ENCODE measurements at regions not wholly inside any gene's neighbourhood (a gene's known extent, or its start where the extent isn't known, plus 50 kb on each side); places are given as distances from the start of the nearest gene placed in this dataset.

DNA sequence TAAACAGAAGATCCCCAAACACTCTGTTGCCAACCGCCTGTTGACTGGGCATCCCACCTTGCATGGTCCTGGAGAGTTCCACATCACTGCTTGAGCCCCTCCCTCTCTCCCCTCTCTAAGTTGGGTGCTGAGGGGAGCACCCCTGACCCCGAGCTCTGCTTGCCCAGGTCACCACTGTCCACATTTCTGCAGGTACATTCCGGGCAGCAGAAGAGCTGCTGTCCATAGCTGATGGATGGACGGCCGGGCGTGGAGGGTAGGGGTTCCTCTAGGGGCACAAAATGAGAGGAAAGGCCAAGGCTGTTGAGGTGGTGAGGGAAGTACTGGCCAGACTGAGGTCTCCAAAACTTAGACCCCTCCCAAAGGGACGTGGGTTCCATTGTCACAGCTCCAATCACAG, 227.4 kb upstream of the PPP2R2D start:
- DNase-seq (ENCODE audit: low spot score) = no peak

- DNase-seq (ENCODE audit: low spot score) = no peak
Measured at GRCh38 chr10:131674130-131674529, 226.7 kb upstream of the PPP2R2D start.

- no peak for DNase-seq (ENCODE audit: low spot score)
Measured at GRCh38 chr10:131675104-131675503, 225.7 kb upstream of the PPP2R2D start.

- DNase-seq (ENCODE audit: low spot score) = no peak
Measured at GRCh38 chr10:131676046-131676799, 224.6 kb upstream of the PPP2R2D start.

- no peak for DNase-seq (ENCODE audit: low spot score)
Measured at GRCh38 chr10:131676800-131677421, 223.9 kb upstream of the PPP2R2D start.

DNA sequence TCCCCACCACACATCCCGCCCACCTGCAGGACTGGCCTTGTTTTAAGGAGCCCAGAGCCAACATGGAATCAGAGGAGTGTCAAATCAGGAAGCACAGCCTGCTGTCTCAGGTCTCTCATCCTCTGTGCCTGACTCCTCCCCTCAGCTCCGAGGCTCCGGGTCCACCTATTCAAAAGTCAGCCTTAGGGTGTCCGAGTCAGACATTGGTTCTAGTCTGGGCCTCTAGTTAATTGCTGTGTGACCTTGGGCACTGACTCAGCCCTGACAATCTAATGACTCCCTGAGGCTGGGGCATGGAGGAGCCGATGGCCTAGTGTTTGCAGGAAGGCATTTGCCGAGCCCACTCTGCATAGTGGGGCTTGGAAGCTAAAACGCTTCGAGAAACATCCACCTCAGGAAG, 223.1 kb upstream of the PPP2R2D start:
- DNase-seq (ENCODE audit: low spot score) = no peak

DNA sequence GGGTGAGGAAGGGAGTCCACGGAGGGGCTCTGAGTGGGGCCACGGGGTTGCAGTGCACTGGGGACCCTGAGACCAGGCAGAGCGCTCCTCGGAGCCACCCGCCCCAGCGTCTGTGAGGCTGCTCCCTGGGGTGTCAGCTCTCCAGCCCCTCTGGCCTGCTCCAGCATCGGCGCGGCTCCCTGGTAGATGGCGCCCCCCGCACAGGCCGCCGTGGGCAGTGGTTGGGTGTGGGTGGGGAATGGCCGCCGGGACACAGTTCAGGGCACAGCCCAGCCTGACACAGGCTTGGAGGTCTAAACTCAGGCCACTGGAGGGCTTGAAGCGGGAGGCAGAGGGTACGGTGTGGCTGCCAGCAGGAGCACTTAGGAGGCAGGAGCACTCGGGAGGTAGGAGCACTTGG, 222.6 kb upstream of the PPP2R2D start:
- no peak for DNase-seq (ENCODE audit: low spot score)

GRCh38 chr10:131678613-131679012, 222.2 kb upstream of the PPP2R2D start:
- no peak for DNase-seq (ENCODE audit: low spot score)

DNA sequence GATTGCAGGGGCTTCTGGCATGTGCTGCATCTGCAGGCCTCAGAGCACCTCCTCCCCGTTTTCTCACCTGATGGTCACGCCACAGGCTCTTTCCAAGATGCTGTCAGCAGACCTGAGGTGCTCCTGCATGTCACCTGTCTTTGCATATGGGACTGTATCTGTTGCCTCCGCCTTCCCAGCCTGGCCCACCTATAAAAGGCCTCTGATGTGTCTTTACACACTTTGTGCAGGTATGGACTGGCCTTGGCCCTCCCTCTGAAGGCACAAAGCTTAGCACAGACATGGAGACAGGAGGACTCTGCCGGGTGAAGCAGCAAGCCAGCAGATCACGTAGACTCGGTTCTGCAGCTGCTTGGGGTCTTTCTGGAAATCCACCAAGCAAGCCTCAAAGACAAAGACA, 220.9 kb upstream of the PPP2R2D start:
- DNase-seq (ENCODE audit: low spot score) = no peak

DNA sequence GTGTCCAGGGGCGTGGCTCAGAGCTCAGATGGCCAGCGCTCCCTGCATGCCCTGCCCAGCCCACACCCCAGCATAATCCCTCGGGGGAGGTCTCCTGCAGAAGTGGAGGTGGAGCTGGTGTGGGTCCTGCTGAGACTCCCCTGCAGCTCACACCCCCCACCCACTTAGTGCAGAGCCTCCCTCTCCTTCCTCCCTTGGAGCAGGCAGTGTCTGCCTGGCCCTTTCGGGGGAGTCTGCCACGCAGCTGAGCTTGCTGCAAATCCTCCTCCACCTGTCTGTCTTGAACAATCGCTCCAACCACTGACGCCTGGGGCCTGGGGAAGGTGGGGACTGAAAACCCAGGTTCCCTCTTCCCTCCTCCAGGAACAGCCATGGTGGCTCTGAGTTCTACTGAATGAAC, 219.7 kb upstream of the PPP2R2D start:
- no peak for DNase-seq (ENCODE audit: low spot score)

GRCh38 chr10:131681656-131682055, 219.2 kb upstream of the PPP2R2D start:
- DNase-seq (ENCODE audit: low spot score) = no peak

- DNase-seq (ENCODE audit: low spot score) = no peak
Measured at GRCh38 chr10:131682271-131682962, 218.4 kb upstream of the PPP2R2D start.

DNA sequence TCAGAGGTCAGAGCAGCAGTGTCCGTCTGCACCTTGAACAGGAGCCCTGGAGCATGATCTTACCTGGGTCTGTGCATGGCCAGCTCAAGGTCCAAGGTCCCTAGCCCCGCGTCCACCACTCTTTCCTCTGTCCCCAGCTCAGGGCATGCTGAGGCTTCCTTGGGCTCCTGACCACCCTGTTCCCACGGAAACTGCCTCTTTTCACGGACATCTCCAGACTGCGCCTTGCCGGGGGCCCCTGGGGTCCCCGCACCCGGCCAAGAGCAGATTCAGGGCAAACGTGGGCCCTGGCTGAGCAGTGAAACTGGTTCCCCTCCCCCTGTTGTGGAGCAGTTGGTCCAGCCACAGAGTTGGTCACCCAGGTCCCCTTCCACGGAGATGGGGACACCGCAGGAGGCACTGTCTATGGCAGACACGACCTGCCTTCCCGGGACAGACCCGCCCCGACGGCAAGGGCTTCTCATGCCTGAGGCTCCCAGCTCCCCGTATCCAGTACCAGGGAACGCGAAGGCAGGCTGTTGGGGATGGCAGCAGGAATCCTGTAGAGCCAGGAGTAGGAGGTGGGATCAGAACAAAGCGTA, 217.4 kb upstream of the PPP2R2D start:
- DNase-seq (ENCODE audit: low spot score) = no peak

DNA sequence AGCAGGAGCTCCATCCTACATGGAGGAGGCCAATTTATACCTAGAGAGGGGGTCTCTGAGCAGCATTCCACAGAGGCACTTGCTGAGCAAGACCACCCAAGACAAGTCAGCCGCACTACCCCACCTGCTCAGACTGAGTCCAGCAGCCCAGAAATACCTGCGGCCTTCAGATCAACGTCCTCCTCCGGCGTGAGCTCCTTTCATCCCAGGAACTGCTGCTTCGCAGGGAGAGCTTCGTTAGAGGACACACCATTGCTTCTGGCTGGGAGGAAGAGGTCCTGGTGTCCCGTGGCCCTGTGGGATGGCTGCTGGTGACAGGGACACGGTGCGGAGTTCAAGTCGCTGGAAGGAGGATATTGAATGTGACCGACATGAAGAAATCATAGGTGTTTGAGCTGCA, 216.9 kb upstream of the PPP2R2D start:
- DNase-seq (ENCODE audit: low spot score) = no peak

DNA sequence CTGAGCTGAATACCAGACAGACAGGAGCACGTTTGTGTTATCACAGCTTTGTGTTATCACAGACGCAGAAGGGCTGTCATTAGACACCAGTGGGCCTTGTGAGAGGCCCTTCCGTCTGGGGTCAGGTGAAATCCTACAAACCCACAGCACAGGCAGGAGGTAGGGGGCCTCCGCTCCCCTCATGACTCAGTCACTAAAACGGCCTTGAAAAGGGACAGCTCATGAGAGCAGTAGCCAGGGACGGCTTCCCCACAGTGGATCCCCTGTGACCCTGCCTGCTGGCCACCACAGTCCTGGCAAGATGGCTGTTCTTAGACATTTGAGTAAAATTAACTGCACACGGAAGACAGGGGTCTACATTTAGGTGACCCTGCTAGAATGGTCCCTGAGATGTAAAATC, 215.8 kb upstream of the PPP2R2D start:
- no peak for DNase-seq (ENCODE audit: low spot score)

DNA sequence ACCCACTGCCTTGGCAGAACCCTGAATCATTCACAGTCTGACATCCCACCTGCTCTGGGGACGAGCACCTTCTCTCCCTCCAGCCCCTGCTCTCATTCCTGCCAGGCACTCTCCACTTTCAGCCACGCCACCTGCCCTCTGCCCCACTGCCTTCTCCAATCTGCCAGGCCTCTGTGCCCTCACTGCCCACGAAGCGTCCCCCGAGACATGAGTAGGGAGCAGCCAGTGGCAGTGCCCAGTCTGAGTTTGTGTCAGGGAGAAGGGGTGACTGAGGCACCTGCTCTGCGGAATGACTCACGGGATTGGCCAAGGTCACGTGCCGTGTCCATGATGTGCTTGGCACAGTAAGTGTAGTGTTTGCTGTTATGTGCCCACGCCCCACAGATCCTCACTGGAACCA, 215.2 kb upstream of the PPP2R2D start:
- DNase-seq (ENCODE audit: low spot score) = no peak

DNA sequence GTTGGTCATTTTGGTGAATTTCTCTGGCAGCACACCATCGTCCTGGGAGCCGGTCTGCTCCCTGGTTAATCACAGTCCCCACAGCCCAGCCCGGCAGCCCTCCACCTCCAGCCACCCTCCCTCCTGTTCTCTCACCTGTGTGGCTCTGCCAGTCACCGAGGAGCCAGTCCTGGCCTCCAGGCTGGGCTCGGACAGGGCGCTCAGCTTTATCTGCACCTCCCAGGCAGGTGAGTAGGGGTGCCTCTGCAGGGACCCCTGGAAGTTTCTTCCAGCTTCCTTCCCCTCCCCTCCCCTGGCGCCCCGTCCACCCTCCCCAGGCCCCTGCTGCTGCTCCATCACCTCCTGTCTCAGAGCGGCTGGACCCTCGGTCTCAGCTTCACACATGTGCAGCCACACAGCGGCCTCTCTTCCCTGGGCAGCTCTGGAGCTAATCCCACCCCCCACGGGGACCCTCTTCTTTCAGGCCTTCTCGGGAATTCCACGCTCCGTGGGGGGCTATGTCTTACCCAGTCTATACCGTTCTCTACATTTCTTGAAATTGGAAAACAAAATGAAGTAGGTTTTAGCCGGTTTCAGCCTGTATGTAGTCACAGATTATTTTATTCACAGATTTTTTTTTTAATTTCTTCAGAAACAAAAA, 213.9 kb upstream of the PPP2R2D start:
- no peak for DNase-seq (ENCODE audit: low spot score)

- DNase-seq (ENCODE audit: low spot score) = no peak
Measured at GRCh38 chr10:131688304-131688703, 212.5 kb upstream of the PPP2R2D start.

- no peak for DNase-seq (ENCODE audit: low spot score)
Measured at GRCh38 chr10:131689016-131689415, 211.8 kb upstream of the PPP2R2D start.

DNA sequence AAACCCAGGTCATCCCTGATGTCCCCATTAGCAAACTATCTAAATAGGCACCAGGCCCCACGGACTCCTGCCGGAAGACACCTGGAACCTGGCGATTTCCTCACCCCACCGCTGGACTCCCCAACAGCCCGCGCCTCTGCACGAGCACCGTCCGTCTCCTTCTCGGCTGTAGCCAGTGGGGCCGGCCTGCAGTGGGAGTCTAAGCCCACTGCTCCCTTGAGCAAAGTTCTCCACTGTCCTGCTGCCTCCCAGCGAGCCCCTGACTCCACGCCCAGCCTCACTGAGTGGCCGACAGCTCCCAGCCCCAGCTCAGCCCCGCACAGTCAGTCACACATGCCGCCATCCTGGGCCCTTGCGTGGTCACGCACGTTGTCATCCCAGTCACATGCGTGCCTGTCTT, 211.3 kb upstream of the PPP2R2D start:
- no peak for DNase-seq (ENCODE audit: low spot score)

DNA sequence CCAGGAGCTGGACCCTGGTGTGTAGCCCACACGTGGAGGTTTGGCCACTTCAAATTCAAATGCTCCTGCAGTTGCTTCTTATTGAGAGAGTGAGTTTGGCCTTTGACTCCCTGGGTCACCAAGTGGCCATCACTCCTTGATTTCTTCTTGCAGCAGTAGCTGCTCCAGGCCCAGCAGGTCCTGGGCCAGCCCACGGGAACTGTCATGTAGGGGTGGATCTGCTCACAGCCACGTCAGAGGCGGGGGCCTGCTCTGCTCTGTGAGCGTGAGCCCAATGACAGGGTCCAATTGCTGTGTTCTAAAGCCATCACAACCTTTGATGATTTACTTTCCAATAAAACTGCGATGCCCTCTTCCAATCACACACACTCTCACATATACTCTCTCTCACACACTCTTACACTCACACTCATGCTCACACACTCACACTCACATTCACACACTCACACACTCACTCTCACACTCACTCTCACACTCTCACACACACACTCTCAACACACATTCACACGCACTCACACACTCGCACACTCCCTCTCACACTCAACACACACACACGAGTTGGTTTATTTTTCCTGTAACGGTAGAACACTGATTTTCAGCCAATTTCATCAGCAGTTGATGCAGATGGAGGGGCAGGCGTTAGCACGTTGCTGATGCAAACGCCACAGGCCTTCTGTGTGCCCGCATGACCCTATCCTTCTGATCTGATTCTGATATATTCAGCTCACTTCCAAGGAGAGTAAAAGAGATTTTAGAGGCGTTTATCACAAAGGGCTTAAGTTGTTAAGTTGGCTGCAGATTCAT, 210.7 kb upstream of the PPP2R2D start:
- no peak for DNase-seq (ENCODE audit: low spot score)

GRCh38 chr10:131690805-131691239, 210.0 kb upstream of the PPP2R2D start:
- DNase-seq (ENCODE audit: low spot score) = no peak

Data from NAMALWA (cell line).